ENCODE measurements at regions not wholly inside any gene's neighbourhood (a gene's known extent, or its start where the extent isn't known, plus 50 kb on each side); places are given as distances from the start of the nearest gene placed in this dataset.
A peak's percentile ranks its signal among the peaks of the same experiment; 100 is the strongest.

- Histone ChIP-seq H3K9me3 (no peaks in the 10 kb centered on the region), H3K4me3 (no peak overlapping the region), H3K27me3 (no peaks in the 10 kb centered on the region), H3K4me1 (no peaks in the 10 kb centered on the region), H3K36me3 (no peaks in the 10 kb centered on the region), H3K27ac (peak overlapping the region in 2 of 4 donors; percentile 4 to 26)
- no peak for DNase-seq
- intact Hi-C loops (cut with DNase I), result no loop called here
- TF ChIP-seq, protein P1, sequence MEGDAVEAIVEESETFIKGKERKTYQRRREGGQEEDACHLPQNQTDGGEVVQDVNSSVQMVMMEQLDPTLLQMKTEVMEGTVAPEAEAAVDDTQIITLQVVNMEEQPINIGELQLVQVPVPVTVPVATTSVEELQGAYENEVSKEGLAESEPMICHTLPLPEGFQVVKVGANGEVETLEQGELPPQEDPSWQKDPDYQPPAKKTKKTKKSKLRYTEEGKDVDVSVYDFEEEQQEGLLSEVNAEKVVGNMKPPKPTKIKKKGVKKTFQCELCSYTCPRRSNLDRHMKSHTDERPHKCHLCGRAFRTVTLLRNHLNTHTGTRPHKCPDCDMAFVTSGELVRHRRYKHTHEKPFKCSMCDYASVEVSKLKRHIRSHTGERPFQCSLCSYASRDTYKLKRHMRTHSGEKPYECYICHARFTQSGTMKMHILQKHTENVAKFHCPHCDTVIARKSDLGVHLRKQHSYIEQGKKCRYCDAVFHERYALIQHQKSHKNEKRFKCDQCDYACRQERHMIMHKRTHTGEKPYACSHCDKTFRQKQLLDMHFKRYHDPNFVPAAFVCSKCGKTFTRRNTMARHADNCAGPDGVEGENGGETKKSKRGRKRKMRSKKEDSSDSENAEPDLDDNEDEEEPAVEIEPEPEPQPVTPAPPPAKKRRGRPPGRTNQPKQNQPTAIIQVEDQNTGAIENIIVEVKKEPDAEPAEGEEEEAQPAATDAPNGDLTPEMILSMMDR (IDR thresholded peaks at IDR 0.05), result no peak
- ATAC-seq, result no peak
- no peak for FAIRE-seq
These were observed 568.5 kb upstream of the ID4 start for GRCh38 chr6:19268718-19269117.

GRCh38 chr6:19269341-19269898, 567.8 kb upstream of the ID4 start:
- no peaks in the 10 kb centered on the region for H3K27me3 ChIP-seq
- H3K4me3 ChIP-seq, result no peak overlapping the region
- H3K36me3 ChIP-seq, result no peaks in the 10 kb centered on the region
- no peak for ATAC-seq
- intact Hi-C loops (cut with DNase I), result no loop called here
- FAIRE-seq, result no peak
- 61 to 77% methylated on average over 5 of the region's 5 CpGs for WGBS, 2 donors
- peak in 1 of 6 donors; percentile 27 for DNase-seq
- H3K4me1 ChIP-seq, result no peaks in the 10 kb centered on the region
- no peaks in the 10 kb centered on the region for H3K9me3 ChIP-seq
- TF ChIP-seq, protein P1 (IDR thresholded peaks at IDR 0.05), result no peak
- H3K27ac ChIP-seq, result no peak overlapping the region

GRCh38 chr6:19270616-19271015, 566.6 kb upstream of the ID4 start:
- no peak for FAIRE-seq
- 70 to 82% methylated on average over 14 to 15 of the region's 15 CpGs for WGBS, 2 donors

GRCh38 chr6:19279273-19279684, 557.9 kb upstream of the ID4 start:
- peaks cover 0 to 4% (median 0%) of the 10 kb centered on the region in 4 donors for H3K27me3 ChIP-seq
- ATAC-seq, result peak in 3 of 4 donors; percentile 27 to 48 (median 29)
- no peaks in the 10 kb centered on the region for H3K9me3 ChIP-seq
- WGBS, 2 donors, result 11 to 21% methylated on average over 2 of the region's 2 CpGs
- no peaks in the 10 kb centered on the region for H3K36me3 ChIP-seq
- intact Hi-C loops (cut with DNase I), result no loop called here
- DNase-seq, result no peak
- no peak for FAIRE-seq
- H3K27ac ChIP-seq, result peak overlapping the region in 2 of 4 donors; percentile 9 to 11
- H3K4me1 ChIP-seq, result no peaks in the 10 kb centered on the region
- no peak overlapping the region for H3K4me3 ChIP-seq
- TF ChIP-seq, protein P1 (IDR thresholded peaks at IDR 0.05), result no peak

More at GRCh38 chr6:19270616-19271015, 566.6 kb upstream of the ID4 start:
- Histone ChIP-seq H3K36me3 (no peaks in the 10 kb centered on the region), H3K27me3 (no peaks in the 10 kb centered on the region), H3K27ac (no peak overlapping the region), H3K9me3 (no peaks in the 10 kb centered on the region), H3K4me1 (no peaks in the 10 kb centered on the region), H3K4me3 (no peak overlapping the region)
- intact Hi-C loops (cut with DNase I), result no loop called here
- ATAC-seq, result no peak
- DNase-seq, result peak in 1 of 6 donors; percentile 51
- TF ChIP-seq, protein P1 (IDR thresholded peaks at IDR 0.05), result no peak

DNA sequence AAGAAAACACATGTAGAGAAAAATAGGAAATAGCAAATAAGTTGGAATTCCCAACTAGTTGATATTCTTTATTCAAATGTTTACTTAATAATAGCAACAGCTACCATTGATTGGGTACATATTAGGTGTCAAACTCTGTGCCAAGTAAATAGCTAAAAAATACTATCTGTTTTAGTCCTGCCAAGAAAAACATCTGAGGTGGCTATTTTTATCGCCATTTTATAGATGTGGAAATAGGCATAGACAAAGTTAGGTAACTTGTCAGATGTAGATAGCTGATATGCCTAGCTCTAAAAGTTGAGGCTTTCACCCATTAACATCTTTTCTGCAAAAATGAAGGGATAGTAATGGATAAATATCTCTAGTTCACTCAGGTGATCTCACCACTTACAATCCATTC, 549.2 kb upstream of the ID4 start:
- ATAC-seq (no peak), FAIRE-seq (no peak), DNase-seq (no peak)
- no peaks in the 10 kb centered on the region for H3K9me3 ChIP-seq
- H3K36me3 ChIP-seq, result no peaks in the 10 kb centered on the region
- H3K27me3 ChIP-seq, result peaks cover 0 to 4% (median 0%) of the 10 kb centered on the region in 4 donors
- intact Hi-C loops (cut with DNase I), result no loop called here
- TF ChIP-seq, protein P1 (IDR thresholded peaks at IDR 0.05), result no peak
- H3K4me3 ChIP-seq, result no peak overlapping the region
- WGBS, 2 donors, result 18 to 20% methylated on average over 1 of the region's 1 CpG
- no peak overlapping the region for H3K27ac ChIP-seq
- no peaks in the 10 kb centered on the region for H3K4me1 ChIP-seq
